ENCODE measurements at regions not wholly inside any gene's neighbourhood (a gene's known extent, or its start where the extent isn't known, plus 50 kb on each side); places are given as distances from the start of the nearest gene placed in this dataset.

GRCh38 chr17:36742267-36743000, 141.1 kb downstream of the MRM1 start:
- H3K4me1 Mint-ChIP-seq = peaks cover 11% of the 10 kb centered on the region
- TF ChIP-seq ZNF114 (CRISPR knock-in tag; IDR thresholded peaks at IDR 0.05) (no peak), ETS1 (IDR thresholded peaks at IDR 0.05) (no peak), ZNF331 (CRISPR knock-in tag; IDR thresholded peaks at IDR 0.05; ENCODE audit: low read depth) (no peak), CTCF (conservative IDR thresholded peaks at IDR 0.05; ENCODE audit: low read depth in 2 of 2) (peak in 1 of 2 experiments; percentile 32; a peak in 2 of 4 replicates), EZH2 (IDR thresholded peaks at IDR 0.05; ENCODE audit: low read depth, unreplicated experiment) (no peak)
- peak; percentile 77 for ATAC-seq
- H3F3A ChIP-seq (replicated peaks; ENCODE audit: low read depth) = no peaks in the 10 kb centered on the region
- H3K4me2 ChIP-seq = 0 out of 2 replicates have a peak overlapping the region, but pooled peaks have one; percentile 43
- no peaks in the 10 kb centered on the region for H3K27me3 ChIP-seq (ENCODE audit: insufficient read depth)
- no peak overlapping the region for H3K4me3 Mint-ChIP-seq
- H2AFZ ChIP-seq = peak overlapping the region; percentile 64
- DNase-seq (ENCODE audit: low spot score) = peak; percentile 62
- no peak overlapping the region for H3K27ac ChIP-seq (ENCODE audit: low read depth)
- no peaks in the 10 kb centered on the region for H3K9me2 ChIP-seq (ENCODE audit: insufficient read depth)
- H3K36me3 Mint-ChIP-seq (ENCODE audit: low read depth) = no peaks in the 10 kb centered on the region; the same call in 2 of the 3 replicates
- H3K4me1 ChIP-seq (ENCODE audit: insufficient read depth) = peaks cover 11% of the 10 kb centered on the region; the same call in 1 of the 2 replicates
- no peaks in the 10 kb centered on the region for H3K36me3 ChIP-seq (ENCODE audit: insufficient read depth)
- H3K4me3 ChIP-seq = no peak overlapping the region
- H3K27ac Mint-ChIP-seq = no peak overlapping the region
- no peaks in the 10 kb centered on the region for H3K79me2 ChIP-seq (replicated peaks; ENCODE audit: insufficient read depth)
- H3K9me3 Mint-ChIP-seq = no peaks in the 10 kb centered on the region
- H3K27me3 Mint-ChIP-seq (ENCODE audit: insufficient read depth, low read depth, poor library complexity) = peaks cover 12% of the 10 kb centered on the region
- H4K20me1 ChIP-seq (replicated peaks; ENCODE audit: insufficient read depth) = no peaks in the 10 kb centered on the region

- H3K4me1 Mint-ChIP-seq = peaks cover 11% of the 10 kb centered on the region
Observed at GRCh38 chr17:36743130-36743529, 141.7 kb downstream of the MRM1 start.

More at GRCh38 chr17:36743130-36743529, 141.7 kb downstream of the MRM1 start:
- Mint-ChIP-seq H3K4me3 (no peak overlapping the region), H3K27me3 (ENCODE audit: insufficient read depth, low read depth, poor library complexity) (peaks cover 12% of the 10 kb centered on the region), H3K36me3 (ENCODE audit: low read depth) (no peaks in the 10 kb centered on the region; the same call in 2 of the 3 replicates), H3K27ac (no peak overlapping the region), H3K9me3 (no peaks in the 10 kb centered on the region)
- ATAC-seq = peak; percentile 35
- no peaks in the 10 kb centered on the region for H3K9me2 ChIP-seq (ENCODE audit: insufficient read depth)
- peak; percentile 21 for DNase-seq (ENCODE audit: low spot score)
- H4K20me1 ChIP-seq (replicated peaks; ENCODE audit: insufficient read depth) = no peaks in the 10 kb centered on the region
- H2AFZ ChIP-seq = peak overlapping the region; percentile 64
- H3K27ac ChIP-seq (ENCODE audit: low read depth) = no peak overlapping the region
- no peaks in the 10 kb centered on the region for H3K79me2 ChIP-seq (replicated peaks; ENCODE audit: insufficient read depth)
- no peak overlapping the region for H3K4me3 ChIP-seq
- H3K27me3 ChIP-seq (ENCODE audit: insufficient read depth) = no peaks in the 10 kb centered on the region
- TF ChIP-seq ETS1 (IDR thresholded peaks at IDR 0.05) = no peak
- TF ChIP-seq STAT1 (IDR thresholded peaks at IDR 0.05; ENCODE audit: unreplicated experiment) = no peak
- H3K36me3 ChIP-seq (ENCODE audit: insufficient read depth) = no peaks in the 10 kb centered on the region
- 0 out of 2 replicates have a peak overlapping the region, but pooled peaks have one; percentile 43 for H3K4me2 ChIP-seq
- H3K4me1 ChIP-seq (ENCODE audit: insufficient read depth) = peaks cover 11% of the 10 kb centered on the region; the same call in 1 of the 2 replicates
- no peaks in the 10 kb centered on the region for H3F3A ChIP-seq (replicated peaks; ENCODE audit: low read depth)

Data from GM23338 (cell line).